ENCODE measurements at regions not wholly inside any gene's neighbourhood (a gene's known extent, or its start where the extent isn't known, plus 50 kb on each side); places are given as distances from the start of the nearest gene placed in this dataset.

GRCh38 chr17:77872714-77873499 lies 85.6 kb upstream of the TNRC6C start:
- no peak for DNase-seq (ENCODE audit: low read depth)

GRCh38 chr17:77873500-77874302 lies 84.8 kb upstream of the TNRC6C start:
- DNase-seq (ENCODE audit: low read depth): no peak

GRCh38 chr17:77874303-77875050 lies 84.0 kb upstream of the TNRC6C start:
- no peak for DNase-seq (ENCODE audit: low read depth)

DNA sequence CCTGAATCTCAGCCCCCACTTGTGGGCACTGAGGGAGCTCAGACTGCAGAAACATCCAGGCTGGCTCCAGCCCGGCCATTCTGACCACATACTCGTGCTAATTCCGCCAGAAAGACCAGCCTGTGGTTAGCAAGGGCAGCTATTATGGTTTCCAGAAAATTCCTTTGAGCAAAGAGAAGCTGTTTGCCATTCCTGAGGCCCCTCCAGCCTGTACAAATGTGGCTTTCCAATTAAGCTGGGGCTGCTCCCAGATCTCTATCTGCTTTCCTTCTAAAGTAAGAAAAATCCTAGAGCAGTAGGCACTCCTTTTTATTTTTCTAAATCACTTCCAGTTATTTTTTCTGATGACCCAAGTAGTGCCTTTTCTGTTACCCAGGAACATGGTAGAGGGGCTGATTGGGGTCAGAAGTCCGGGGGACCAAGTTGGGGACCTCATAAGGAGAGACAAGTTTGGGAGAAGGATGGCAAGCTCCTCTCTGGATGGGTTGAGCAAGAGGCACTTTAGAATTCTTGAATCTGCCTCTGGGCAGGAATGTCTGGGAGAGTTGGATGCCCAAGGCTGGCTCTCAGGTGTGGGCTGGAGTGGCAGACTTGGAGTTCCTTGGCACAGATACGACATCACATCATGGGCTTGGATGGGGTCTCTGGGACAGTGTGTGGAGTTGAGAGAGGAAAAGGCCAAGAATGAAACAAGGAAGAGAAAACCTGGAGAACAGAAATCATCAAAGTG lies 83.3 kb upstream of the TNRC6C start:
- DNase-seq (ENCODE audit: low read depth): peak; percentile 73

DNA sequence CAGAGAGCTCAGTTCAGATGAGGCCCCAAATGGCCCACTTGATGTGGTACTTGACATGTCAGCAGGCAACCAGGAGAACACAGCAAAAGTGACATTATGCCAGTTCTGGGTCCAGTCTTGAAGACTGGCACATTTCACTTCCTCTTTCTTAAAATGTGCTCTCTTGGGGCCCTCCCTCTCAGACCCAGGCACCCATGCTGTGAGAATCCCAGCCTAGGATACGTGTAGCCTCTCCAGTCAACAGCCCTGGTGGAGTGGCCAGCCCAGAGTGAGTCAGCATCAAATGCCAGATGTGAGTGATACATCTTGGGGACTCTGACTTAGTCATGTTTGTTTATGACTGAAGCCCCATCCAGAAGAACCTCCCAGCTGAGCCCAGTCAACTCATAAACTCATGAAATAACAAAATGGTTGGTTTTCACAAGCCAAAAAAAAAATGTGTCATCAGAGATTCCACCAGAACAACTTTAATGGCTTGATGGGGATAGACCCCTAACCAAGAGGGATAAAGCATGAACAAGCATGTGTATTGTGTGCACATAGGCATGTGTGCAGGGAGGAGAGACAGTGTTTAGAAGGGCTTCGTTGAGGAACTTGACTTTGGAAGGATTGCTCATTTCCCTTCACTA lies 82.5 kb upstream of the TNRC6C start:
- peak; percentile 9 for DNase-seq (ENCODE audit: low read depth)

- no peak for DNase-seq (ENCODE audit: low read depth)
Measured at GRCh38 chr17:77877036-77877435, 81.5 kb upstream of the TNRC6C start.

- no peak for DNase-seq (ENCODE audit: low read depth)
Measured at GRCh38 chr17:77877646-77878355, 80.7 kb upstream of the TNRC6C start.

DNA sequence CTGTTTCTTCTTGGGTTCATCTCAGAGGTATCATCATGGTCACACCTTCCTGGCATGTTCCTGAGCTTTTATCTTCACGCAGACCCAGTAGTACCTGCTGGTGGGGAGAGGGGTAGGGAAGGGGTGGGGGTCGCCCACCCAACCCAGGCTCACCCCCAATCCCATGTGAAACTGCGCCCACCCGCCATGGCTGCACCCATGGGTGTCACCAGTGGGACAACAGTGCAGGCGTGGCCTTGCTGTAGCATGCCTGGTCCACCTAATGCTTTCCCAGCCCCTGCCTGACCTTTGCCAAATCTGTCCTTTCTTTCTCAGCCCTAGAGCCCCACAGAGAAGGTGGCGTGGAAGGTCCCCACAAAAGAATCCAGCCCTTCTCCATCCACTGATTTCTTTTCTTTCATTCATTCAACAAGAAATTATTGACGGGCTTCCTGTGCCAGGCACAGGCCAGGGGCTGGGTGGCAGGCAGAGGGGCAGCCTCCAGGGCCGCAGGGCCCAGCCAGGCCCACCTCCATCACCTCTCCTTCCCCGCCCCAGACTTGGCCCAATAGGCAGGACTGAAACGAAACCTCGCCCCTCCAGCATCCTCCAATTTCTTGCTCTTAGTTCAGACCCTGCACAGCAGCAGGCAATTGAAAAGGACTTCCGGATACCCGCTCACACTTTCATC lies 79.1 kb upstream of the TNRC6C start:
- DNase-seq (ENCODE audit: low read depth): no peak

DNA sequence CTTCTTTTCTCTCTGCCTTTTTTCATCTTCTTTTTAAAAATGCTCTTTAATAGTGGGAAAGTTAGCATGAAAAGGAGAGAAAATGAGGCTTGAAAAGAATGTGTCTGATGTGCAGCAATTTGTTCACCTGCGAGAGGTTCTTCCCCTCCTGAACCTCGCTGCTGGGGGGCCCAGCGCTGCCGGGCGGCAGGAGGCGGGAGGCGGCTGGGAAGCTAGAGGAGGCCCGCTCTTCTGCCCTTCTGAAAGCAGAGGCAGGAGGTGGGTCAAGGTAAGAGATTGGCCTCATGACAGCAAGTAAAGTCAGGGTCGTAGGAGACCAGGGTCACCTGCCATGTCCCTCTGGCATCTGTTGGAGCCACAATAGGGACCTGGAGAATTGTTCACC lies 78.6 kb upstream of the TNRC6C start:
- no peak for DNase-seq (ENCODE audit: low read depth)

DNA sequence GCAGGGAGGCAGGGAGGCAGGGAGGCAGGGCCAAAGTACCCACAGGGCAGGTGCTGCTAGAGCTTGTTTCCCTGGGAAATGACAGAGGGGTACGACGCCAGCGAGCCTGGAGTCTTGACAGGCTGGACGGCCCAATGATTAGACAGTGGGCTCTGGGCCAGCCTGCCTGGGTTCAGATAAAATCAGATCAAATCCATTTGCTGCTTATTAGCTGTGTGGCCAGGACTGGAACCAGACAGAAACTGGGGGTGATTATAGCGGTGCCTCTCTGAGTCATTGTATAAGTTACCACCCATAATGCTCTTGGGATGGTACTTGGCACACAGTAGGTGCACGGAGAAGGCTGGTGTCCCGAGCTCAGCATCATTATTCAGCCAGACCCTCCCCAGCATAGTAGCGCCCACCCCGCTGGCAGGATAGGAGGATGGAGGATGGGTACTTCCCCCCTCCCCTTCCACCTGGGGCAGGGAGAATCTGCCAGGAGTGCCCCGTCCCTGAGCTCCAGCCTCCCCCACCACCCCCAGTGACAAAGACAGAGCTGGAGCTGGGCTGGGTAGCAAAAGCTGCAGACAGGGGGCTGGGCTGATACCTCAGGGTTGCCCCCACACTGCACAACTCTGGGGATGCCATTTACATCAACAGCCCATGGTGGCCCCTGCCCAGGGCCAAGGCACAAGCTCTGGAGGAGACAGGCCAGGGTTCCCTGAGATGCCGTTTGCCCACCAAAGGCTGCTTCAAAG lies 77.6 kb upstream of the TNRC6C start:
- no peak for DNase-seq (ENCODE audit: low read depth)

DNA sequence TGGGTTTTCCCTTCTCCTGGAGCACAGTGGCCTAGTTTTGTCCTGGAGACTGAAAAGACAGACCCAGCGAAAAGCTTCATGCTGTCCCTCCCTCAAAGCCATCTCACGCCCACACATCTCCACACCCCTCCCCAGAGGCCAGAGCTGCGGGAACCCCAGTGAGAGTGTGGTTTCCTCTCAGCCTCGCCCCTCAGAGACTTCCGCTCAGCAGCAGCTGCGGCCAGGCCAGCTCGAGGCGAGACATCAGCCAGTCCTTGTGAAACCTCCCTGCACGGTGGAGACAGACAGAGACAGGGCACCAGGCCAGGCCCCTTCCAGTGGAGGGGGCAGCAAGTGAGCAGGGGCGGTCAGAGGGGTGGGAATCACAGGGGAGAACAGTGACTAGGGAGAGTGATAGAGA lies 77.0 kb upstream of the TNRC6C start:
- DNase-seq (ENCODE audit: low read depth): peak; percentile 55

GRCh38 chr17:77882040-77882439 lies 76.5 kb upstream of the TNRC6C start:
- no peak for DNase-seq (ENCODE audit: low read depth)

GRCh38 chr17:77882481-77883212 lies 75.9 kb upstream of the TNRC6C start:
- DNase-seq (ENCODE audit: low read depth): peak; percentile 38

GRCh38 chr17:77883213-77883650 lies 75.3 kb upstream of the TNRC6C start:
- DNase-seq (ENCODE audit: low read depth): no peak

- no peak for DNase-seq (ENCODE audit: low read depth)
Measured at GRCh38 chr17:77884019-77884418, 74.5 kb upstream of the TNRC6C start.

- no peak for DNase-seq (ENCODE audit: low read depth)
Measured at GRCh38 chr17:77884967-77885641, 73.4 kb upstream of the TNRC6C start.

DNA sequence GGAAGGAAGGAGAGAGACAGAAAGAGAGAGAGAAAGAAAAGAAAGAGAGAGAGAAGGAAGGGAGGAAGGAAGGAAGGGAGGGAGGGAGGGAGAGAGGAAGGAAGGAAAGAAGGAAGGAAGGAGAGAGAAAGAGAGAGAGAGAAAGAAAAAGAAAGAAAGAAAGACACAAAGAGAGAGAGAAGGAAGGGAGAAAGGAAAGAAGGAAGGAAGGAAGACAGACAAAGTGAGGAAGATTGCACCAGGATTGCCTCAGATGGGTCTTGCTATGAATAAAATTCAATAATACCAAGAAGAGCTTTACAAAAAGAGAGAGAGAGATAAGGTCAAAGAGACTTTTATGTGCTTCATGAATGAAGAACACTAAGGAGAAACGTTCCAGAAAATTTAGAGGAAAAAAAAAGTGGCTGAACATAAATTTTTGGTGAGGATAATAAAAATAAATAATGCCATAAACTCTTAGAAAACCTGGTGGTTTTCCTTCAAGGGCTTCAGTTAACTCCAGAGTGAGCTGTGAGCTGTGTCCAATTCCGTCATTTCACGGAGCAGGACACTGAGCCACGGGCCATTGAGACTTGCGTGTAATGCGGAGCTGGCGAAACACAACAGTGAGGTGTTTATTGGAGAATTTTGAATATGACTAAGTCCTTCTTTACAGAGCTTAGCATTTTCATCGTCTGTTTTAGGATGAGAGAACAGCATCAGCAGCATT lies 72.7 kb upstream of the TNRC6C start:
- no peak for DNase-seq (ENCODE audit: low read depth)

DNA sequence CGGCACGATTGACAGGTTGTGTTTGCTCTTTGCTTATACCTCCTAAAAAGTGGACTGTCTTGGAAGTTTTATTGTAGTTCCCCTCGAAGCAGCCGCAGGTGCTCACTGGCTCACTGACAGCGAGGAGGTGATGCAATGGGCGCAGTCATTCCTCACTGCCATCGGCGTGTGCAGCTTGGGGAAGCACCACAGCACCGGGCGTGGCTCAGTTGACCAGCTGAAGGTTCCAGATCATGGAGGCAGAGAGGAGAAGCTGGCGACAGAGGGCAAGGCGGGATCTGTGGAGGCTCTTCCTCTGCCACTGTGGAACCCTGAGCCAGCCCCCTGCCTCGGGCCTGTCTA lies 72.1 kb upstream of the TNRC6C start:
- no peak for DNase-seq (ENCODE audit: low read depth)

Measured in stromal cell of bone marrow (primary cell).